Suppressor macrophage (primary cell): ENCODE measurements at regions not wholly inside any gene's neighbourhood (a gene's known extent, or its start where the extent isn't known, plus 50 kb on each side); places are given as distances from the start of the nearest gene placed in this dataset.

Experiments used
- DNase-seq, 4 experiments: peaks; one replicate each; pipeline ENCODE4 v3.0.0-alpha.2; 2020 to 2022

DNA sequence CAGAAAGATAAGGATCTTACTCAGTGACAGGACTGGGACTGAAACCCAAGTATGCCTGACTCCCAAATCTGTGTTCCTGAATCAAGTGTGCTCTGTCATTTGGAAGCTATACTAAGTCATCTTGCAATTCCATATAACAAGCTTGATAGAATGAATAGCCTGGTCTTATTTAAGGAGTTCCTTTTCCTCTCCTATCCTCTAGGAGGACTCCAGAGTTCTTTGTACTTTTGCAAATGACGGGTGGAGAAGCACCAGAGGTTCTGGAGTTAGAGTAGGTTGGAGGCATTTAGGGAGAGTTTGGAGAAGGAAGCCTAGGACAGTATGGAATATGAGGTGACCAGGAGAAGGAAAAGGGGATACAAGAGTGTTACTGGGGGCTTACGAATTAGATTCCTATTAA, 92.9 kb upstream of the RCN1 start:
- DNase-seq: no peak

- DNase-seq: no peak
Observed at GRCh38 chr11:31996159-31996881, 94.6 kb upstream of the RCN1 start.

DNA sequence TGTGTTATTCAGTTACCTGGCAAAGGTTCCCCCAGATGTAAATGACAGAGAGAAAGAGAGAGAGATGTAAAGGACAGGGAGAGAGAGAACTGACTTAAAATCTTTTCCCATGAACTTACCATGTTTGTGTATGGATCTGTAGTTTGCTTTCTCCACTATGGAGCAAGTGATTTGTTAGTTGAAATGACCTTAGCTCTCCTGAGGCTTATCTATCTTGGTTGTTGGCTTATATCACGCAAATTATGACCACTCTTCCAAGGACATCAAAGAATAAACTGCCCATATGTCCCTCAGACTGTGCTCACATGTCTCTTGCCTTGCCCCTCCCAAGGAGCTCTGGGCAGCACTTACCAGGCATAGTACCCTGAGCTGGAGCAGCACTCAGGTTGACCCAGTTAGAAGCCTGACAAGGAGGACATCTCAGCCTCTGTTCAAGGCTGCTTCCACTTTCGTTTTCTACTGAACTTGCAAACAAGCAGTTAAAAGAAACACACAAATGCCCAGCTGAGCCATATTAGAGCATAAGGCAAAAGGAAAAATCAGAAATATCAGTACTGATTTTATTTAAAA, 95.3 kb upstream of the RCN1 start:
- no peak for DNase-seq

- DNase-seq: no peak
Observed at GRCh38 chr11:31995032-31995431, 95.8 kb upstream of the RCN1 start.

DNA sequence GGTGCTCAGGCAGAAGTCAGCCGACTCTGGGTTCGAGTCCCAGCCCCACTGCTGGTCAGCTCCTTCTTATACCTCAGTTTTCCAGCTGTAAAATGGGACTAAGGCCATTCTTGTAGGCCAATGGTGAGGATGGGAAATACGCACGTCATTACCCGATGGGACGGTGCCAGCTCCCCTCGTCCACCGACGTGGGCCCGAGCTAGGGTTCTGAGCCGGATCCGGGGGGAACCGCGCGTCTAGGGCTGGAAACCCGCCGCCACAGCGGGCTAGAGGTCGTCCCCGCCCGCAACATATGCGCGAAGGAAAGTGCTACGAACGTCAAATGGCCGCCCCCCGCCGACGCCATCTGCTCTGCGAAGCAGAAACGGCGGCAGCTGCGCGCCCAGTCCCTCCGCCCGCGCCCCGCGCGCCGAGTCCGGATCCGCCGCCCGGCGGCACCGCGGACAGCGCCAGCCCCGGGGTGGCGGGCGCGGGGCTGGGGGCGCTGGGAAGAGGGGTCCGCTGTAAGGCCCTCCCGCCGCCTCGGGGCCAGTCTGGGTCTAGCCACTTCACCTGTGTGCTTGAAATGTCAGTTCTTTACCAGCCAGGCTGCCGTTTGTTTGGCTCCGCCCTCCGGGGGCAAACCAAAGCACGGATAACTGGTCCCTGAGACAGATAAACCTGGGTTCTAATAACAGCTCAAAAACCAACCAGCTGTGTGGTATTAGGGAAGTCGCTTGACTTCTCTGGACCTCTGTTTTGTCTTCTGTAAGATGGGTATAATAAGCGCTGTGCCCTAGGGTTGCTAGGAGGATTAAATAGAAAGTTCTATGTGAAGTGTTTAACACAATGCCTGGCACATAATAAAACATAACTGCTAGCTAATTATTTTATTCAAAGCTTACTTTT, 103.5 kb upstream of the RCN1 start:
- no peak for DNase-seq

- no peak for DNase-seq
Observed at GRCh38 chr11:31986201-31986889, 104.5 kb upstream of the RCN1 start.

- no peak for DNase-seq
Observed at GRCh38 chr11:31981457-31981856, 109.4 kb upstream of the RCN1 start.

GRCh38 chr11:31977343-31977742, 113.5 kb upstream of the RCN1 start:
- DNase-seq: no peak

GRCh38 chr11:31974366-31975136, 116.3 kb upstream of the RCN1 start:
- DNase-seq: no peak

DNA sequence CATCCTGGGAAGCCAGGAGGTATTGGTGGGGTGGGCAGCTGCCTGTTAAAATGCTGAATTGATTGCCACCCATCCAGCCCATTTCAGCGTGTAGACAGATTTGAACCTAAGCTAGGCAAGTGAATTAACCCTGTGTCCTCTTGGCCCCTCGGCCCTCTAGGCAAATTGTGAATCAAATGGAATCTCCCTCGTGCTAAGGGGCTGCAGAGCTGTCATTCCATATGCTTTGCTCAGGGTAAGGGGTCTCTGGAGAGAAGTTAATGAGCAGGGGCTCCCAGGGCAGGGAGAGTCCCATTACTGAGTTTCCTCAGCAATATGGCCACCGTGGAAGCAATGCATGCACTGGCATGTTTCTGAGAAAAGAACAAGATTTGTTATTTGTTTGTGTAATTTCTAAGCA, 117.7 kb upstream of the RCN1 start:
- DNase-seq: no peak

DNA sequence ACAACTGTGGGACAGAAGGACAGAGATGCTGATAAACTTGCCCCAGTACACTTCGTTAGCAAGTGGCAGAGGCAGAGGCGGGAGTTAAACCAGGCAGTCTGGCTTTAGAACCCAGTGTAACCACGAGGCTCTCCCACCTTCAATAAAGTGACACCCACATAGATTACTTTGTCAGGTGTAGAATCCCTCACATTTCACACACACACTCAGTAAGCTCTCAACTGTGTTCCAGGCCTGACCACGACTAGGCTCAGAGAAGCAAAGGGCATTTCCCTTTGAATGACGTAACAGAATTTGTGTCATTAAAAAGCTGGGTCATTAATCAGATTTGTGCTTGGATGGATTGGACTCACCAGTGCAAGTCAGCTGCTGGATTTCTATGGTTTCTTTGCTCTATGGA, 118.3 kb upstream of the RCN1 start:
- no peak for DNase-seq

DNA sequence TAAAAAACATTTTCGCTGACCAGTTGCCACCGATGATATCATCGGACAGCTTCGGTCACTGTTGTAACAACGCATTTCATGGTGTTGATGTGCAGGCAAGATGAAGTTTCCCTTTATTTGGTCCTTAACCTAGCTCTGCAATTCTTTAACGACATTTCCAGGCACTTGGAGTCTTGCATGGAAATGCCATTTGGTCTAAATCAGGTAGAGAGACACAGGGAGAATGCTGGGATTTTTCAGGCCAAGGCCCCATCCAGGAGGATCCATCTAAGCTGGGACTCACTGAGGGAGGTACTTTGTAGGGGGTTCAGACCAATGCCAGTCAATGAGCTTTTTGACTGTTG, 121.5 kb upstream of the RCN1 start:
- no peak for DNase-seq

DNA sequence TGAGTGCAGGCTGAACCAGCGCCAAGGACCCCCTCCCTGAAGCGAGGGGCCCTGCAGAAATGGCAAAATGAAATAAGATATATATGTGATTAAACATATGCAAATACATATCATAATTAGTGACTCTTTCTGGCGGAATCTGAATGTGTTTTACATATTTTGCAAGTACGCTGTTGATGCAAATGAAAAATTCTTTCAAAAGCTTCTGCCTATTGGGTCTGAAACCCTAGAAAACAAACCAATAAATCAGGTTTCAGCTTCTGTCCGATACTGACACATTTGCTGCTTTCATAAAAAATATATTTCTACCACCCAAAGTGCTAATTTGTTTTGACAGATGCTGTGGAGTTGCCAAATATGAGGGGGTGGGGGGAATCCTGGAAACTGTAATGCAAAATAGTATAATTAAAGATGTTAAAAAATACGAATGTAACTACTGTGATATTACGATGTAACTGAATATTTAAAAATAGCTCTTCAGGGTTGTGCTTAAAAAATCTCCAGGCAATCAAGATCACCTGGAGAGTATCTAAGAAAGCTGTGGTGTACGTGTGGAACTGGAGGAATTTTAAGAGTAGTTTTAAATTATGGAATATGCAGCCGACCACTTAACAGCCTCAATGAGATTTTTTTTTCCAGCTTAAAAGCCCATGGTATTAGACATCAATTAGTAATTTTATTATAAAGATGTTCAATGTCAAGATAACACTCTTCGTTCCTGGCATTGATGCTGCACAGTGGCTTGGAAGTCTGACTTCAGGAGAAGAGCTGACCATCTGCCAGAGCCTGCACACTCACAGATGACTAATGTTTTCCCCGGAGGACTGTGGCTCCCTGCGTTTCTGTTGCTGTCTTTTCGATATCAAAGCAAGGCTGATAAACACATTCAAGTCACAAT, 122.2 kb upstream of the RCN1 start:
- DNase-seq: no peak

- no peak for DNase-seq
Observed at GRCh38 chr11:31967404-31968130, 123.3 kb upstream of the RCN1 start.

DNA sequence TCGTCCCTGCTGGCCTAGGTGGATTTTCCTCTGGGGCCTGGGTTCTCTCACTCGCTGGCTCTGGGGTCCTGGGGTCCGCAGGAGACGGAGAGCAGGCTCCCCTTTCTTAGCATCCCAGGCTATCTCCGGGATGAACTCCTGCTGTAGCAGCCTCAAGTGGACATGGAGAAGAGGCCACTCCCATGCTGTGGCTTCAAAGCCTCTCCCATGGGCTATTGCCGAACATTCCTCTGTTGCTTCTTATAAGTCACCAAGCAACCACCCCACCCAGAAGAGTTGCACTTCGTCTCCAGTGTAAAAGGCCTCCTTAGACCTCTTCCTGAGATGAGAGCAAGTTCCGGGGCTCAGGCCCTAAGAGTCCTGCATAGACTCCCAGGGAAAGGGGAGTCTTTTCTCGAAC, 124.0 kb upstream of the RCN1 start:
- DNase-seq: no peak

DNA sequence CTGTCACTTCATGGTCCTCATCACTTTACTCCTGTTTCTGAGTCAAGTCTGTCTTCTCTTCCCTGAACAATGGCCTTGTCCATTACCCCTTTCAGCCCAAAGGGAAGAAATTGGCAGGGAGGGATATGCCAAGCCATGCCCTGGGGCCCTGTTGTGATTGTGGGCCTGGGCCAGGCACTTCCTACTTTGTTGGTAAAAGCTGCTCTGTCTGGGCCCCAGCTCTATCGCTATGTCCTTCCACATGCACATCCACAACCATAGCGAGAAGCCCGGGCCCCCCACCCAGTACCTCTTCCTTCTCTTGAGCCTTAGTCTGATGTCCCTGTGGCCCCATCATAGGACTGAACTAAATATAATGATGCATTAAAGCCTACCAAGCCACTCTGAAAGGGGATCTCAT, 126.7 kb upstream of the RCN1 start:
- no peak for DNase-seq

DNA sequence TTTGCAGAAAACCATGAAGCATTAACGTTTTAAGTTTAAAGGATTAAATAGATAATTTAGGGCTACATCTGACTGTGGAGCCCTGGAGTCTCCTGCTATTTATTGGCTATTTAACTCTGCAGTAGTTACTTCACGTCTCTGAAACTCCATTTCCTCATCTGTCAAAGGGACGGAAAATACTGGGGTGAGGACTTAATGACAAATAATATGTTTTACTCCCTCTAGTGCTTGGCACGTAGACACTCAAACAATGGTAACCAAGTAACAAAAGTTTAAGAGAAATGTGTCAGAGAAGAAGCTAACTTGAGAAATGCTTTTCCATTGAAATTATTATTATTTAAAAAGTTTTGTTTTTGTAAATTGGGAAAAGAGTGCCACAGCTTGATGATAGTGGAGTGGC, 130.7 kb upstream of the RCN1 start:
- no peak for DNase-seq

DNA sequence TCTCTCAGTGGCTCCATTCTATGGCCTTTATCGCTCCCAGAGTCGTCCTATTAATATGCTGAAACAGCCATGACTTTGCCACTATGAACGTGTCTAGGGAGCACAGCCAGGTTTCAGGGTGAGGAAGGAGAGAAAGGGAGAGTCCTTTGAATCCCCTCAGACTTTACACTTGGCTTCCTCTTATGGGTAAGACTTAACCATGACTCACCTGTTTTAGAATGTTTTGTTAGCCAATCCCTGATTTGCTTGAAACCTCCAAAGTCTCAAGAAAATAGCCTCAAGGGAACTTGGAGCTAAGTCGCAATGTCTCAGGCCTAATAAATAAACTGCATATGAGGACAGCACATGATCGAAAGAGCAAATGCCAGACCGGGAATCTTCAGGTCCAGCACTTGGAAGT, 131.2 kb upstream of the RCN1 start:
- no peak for DNase-seq

DNA sequence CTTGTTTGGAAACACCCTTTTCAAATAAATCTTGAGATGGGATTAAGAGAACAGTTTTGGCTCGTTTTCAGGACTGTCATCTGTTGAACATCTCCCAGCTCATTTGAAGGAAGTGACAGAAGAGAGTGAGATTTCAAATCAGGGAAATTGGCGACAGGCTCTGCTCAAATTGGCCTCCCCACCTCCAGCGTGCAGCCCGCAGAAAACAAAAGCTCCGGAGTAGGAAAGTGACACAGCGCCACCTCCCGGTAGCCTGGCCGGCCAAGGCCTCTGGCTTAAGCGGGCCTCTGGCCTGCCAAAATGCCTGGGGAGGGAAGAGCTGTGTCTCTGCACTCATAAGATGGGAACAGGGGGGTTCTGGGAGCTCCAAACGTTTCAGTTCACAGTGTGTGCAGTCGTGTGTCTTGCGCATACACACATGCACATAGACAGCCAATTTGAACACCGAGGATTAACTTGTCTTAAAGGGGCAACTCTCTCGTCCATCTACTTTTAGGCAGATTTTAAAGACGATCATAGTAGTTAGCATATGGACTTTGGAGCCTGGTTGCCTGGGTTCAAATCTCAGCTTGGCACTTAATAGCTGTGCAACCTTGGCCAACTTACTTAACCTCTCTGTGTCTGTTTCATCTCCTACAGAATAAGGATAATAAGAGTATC, 132.7 kb upstream of the RCN1 start:
- peak; percentile 45 to 83 (median 69) for DNase-seq

DNA sequence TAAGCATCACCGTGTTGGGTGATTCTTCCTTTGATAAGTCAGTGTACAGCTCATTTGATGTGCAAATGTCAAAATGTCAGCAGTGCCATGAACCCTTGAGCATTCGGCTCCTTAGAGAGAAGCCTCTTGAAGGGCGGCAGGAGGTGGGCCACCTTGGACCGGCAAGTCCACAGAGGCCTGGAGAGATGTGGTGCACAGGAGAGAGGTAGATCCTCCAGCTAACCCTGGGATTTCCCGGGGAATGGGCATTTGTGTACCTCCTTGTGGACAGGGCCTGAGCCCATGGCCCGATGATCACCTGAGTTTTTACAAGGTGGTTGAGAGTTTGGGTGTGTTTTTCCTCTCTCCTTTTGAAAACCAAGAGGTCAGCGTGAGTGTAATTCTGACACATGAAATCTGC, 133.2 kb upstream of the RCN1 start:
- no peak for DNase-seq
